ENCODE measurements at regions not wholly inside any gene's neighbourhood (a gene's known extent, or its start where the extent isn't known, plus 50 kb on each side); places are given as distances from the start of the nearest gene placed in this dataset.

- no peaks in the 10 kb centered on the region for H3K36me3 Mint-ChIP-seq (ENCODE audit: low read depth, unreplicated experiment)
- no peaks in the 10 kb centered on the region for H3K36me3 ChIP-seq (ENCODE audit: insufficient read depth, low read length)
- no peaks in the 10 kb centered on the region for H3K27me3 ChIP-seq (ENCODE audit: insufficient read depth, low read length)
- no peaks in the 10 kb centered on the region for H3K27me3 Mint-ChIP-seq (ENCODE audit: low read depth, unreplicated experiment)
- H4K20me1 ChIP-seq (ENCODE audit: insufficient read depth, low read length): no peaks in the 10 kb centered on the region
- H2AFZ ChIP-seq (ENCODE audit: low read depth, low read length): no peak overlapping the region
- H3K4me1 Mint-ChIP-seq (ENCODE audit: low read depth, unreplicated experiment): no peaks in the 10 kb centered on the region
- no peak overlapping the region for H3K4me2 ChIP-seq (ENCODE audit: low read length)
- H3K79me2 ChIP-seq (ENCODE audit: insufficient read depth, low read length): no peaks in the 10 kb centered on the region
- H3K4me1 ChIP-seq (ENCODE audit: insufficient read depth, low read length): no peaks in the 10 kb centered on the region
- H3K9me3 ChIP-seq (ENCODE audit: insufficient read depth, low read depth, low read length): no peaks in the 10 kb centered on the region
- DNase-seq (ENCODE audit: low read depth) (no peak), FAIRE-seq (no peak)
- no peak overlapping the region for H3K4me3 Mint-ChIP-seq (ENCODE audit: unreplicated experiment)
- TF ChIP-seq EZH2 (IDR thresholded peaks at IDR 0.05; ENCODE audit: insufficient read depth, low read length) (no peak), CTCF (IDR thresholded peaks at IDR 0.05; ENCODE audit: insufficient read depth, low read depth, low read length) (no peak)
- H3K27ac Mint-ChIP-seq (ENCODE audit: unreplicated experiment): no peak overlapping the region
- H3K27ac ChIP-seq (ENCODE audit: low read depth, low read length): no peak overlapping the region
- H3K9me3 Mint-ChIP-seq (ENCODE audit: unreplicated experiment): peaks cover 7% of the 10 kb centered on the region
- H3K4me3 ChIP-seq (ENCODE audit: insufficient read depth, low read depth, low read length): no peak overlapping the region
- no peak overlapping the region for H3K9ac ChIP-seq (ENCODE audit: low read length)
These were observed 370.3 kb upstream of the MTPN start for GRCh38 chr7:136347488-136347887.

GRCh38 chr7:136342251-136342650 lies 365.1 kb upstream of the MTPN start:
- Histone ChIP-seq H3K36me3 (ENCODE audit: insufficient read depth, low read length) (no peaks in the 10 kb centered on the region), H3K9me3 (ENCODE audit: insufficient read depth, low read depth, low read length) (no peaks in the 10 kb centered on the region), H3K4me2 (ENCODE audit: low read length) (no peak overlapping the region), H3K27ac (ENCODE audit: low read depth, low read length) (no peak overlapping the region), H3K79me2 (ENCODE audit: insufficient read depth, low read length) (no peaks in the 10 kb centered on the region), H3K4me1 (ENCODE audit: insufficient read depth, low read length) (no peaks in the 10 kb centered on the region), H3K27me3 (ENCODE audit: insufficient read depth, low read length) (no peaks in the 10 kb centered on the region), H2AFZ (ENCODE audit: low read depth, low read length) (no peak overlapping the region), H3K9ac (ENCODE audit: low read length) (no peak overlapping the region), H3K4me3 (ENCODE audit: insufficient read depth, low read depth, low read length) (no peak overlapping the region), H4K20me1 (ENCODE audit: insufficient read depth, low read length) (no peaks in the 10 kb centered on the region)
- Mint-ChIP-seq H3K27me3 (ENCODE audit: low read depth, unreplicated experiment) (no peaks in the 10 kb centered on the region), H3K27ac (ENCODE audit: unreplicated experiment) (no peak overlapping the region), H3K36me3 (ENCODE audit: low read depth, unreplicated experiment) (no peaks in the 10 kb centered on the region), H3K4me3 (ENCODE audit: unreplicated experiment) (no peak overlapping the region), H3K9me3 (ENCODE audit: unreplicated experiment) (no peaks in the 10 kb centered on the region), H3K4me1 (ENCODE audit: low read depth, unreplicated experiment) (peaks cover 2% of the 10 kb centered on the region)
- no peak for TF ChIP-seq EZH2 (IDR thresholded peaks at IDR 0.05; ENCODE audit: insufficient read depth, low read length)
- no peak for TF ChIP-seq CTCF (IDR thresholded peaks at IDR 0.05; ENCODE audit: insufficient read depth, low read depth, low read length)
- FAIRE-seq (no peak), DNase-seq (ENCODE audit: low read depth) (no peak)

- no peak overlapping the region for H2AFZ ChIP-seq (ENCODE audit: low read depth, low read length)
- H3K4me2 ChIP-seq (ENCODE audit: low read length): no peak overlapping the region
- Mint-ChIP-seq H3K9me3 (ENCODE audit: unreplicated experiment) (no peaks in the 10 kb centered on the region), H3K4me1 (ENCODE audit: low read depth, unreplicated experiment) (peaks cover 2% of the 10 kb centered on the region), H3K4me3 (ENCODE audit: unreplicated experiment) (no peak overlapping the region), H3K27ac (ENCODE audit: unreplicated experiment) (no peak overlapping the region), H3K36me3 (ENCODE audit: low read depth, unreplicated experiment) (no peaks in the 10 kb centered on the region), H3K27me3 (ENCODE audit: low read depth, unreplicated experiment) (peaks cover 3% of the 10 kb centered on the region)
- no peak overlapping the region for H3K27ac ChIP-seq (ENCODE audit: low read depth, low read length)
- H3K4me1 ChIP-seq (ENCODE audit: insufficient read depth, low read length): no peaks in the 10 kb centered on the region
- TF ChIP-seq EZH2 (IDR thresholded peaks at IDR 0.05; ENCODE audit: insufficient read depth, low read length) (no peak), CTCF (IDR thresholded peaks at IDR 0.05; ENCODE audit: insufficient read depth, low read depth, low read length) (no peak)
- no peaks in the 10 kb centered on the region for H3K9me3 ChIP-seq (ENCODE audit: insufficient read depth, low read depth, low read length)
- no peaks in the 10 kb centered on the region for H3K27me3 ChIP-seq (ENCODE audit: insufficient read depth, low read length)
- H3K4me3 ChIP-seq (ENCODE audit: insufficient read depth, low read depth, low read length): no peak overlapping the region
- no peaks in the 10 kb centered on the region for H3K36me3 ChIP-seq (ENCODE audit: insufficient read depth, low read length)
- no peaks in the 10 kb centered on the region for H3K79me2 ChIP-seq (ENCODE audit: insufficient read depth, low read length)
- H3K9ac ChIP-seq (ENCODE audit: low read length): no peak overlapping the region
- no peak for FAIRE-seq
- DNase-seq (ENCODE audit: low read depth): peak; percentile 5
- no peaks in the 10 kb centered on the region for H4K20me1 ChIP-seq (ENCODE audit: insufficient read depth, low read length)
These were observed 362.3 kb upstream of the MTPN start for GRCh38 chr7:136339464-136339863.
